IMR-90 (cell line): ENCODE measurements at regions not wholly inside any gene's neighbourhood (a gene's known extent, or its start where the extent isn't known, plus 50 kb on each side); places are given as distances from the start of the nearest gene placed in this dataset.

ENCODE experiments used
- ATAC-seq: fragments of 200-7000 bp; cut with Tn5 transposase; 2 replicates; pipeline ENCODE4 v1.9.1; 2020; ENCODE audit warnings: low read depth, mild to moderate bottlenecking, moderate library complexity
- BruUV-seq: library from RNA; stranded (reverse); fragments of 400-500 nt; replicated peaks from 2 replicates; lab custom pipeline; 2021; lab: Mats Ljungman, UMichigan
- CTCF ChIA-PET: fragments of 300-600 bp; formaldehyde crosslinking; extraction: SDS; loops from one replicate; lab custom pipeline; 2021; ENCODE audit warnings: antibody characterized with exemption; lab: Yijun Ruan, JAX
- POLR2A ChIA-PET: fragments of 300-600 bp; sonication (Branson Sonifier 250); formaldehyde crosslinking; loops from one replicate; lab custom pipeline; 2022; ENCODE audit warnings: antibody characterized with exemption; ENCODE audit not compliant: unreplicated experiment; lab: Charles Lee
- DNase-seq: peaks from one replicate; pipeline ENCODE4 v3.0.0; 2013
- H2AFZ ChIP-seq: replicated peaks from 2 replicates; pipeline ENCODE3; 2013; ENCODE audit warnings: low read length, mild to moderate bottlenecking; ENCODE audit not compliant: poor library complexity
- H2AK5ac ChIP-seq: 2 replicates; pipeline ENCODE4 v1.6.1; 2013; ENCODE audit warnings: low read depth, low read length, inconsistent platforms
- H2AK9ac ChIP-seq: replicated peaks from 2 replicates; pipeline ENCODE3; 2013; ENCODE audit warnings: mild to moderate bottlenecking, low read depth, low read length, moderate library complexity; ENCODE audit not compliant: poor library complexity
- H2BK120ac ChIP-seq: 2 replicates; pipeline ENCODE4 v1.6.1; 2013; ENCODE audit warnings: low read depth, low read length, inconsistent platforms
- H2BK15ac ChIP-seq: 3 replicates; pipeline ENCODE4 v1.6.1; 2013; ENCODE audit warnings: low read depth, low read length, inconsistent platforms
- H2BK20ac ChIP-seq: 2 replicates; pipeline ENCODE4 v1.6.1; 2013; ENCODE audit warnings: low read depth, mild to moderate bottlenecking, inconsistent platforms, low read length, moderate library complexity
- H2BK5ac ChIP-seq: 2 replicates; pipeline ENCODE4 v1.6.1; 2013; ENCODE audit warnings: mild to moderate bottlenecking, low read depth, low read length, inconsistent platforms; ENCODE audit not compliant: poor library complexity, severe bottlenecking
- H3K14ac ChIP-seq: replicated peaks from 2 replicates; pipeline ENCODE4 v1.6.1; 2013; ENCODE audit warnings: low read depth, low read length, inconsistent platforms
- H3K18ac ChIP-seq: 2 replicates; pipeline ENCODE4 v1.6.1; 2013; ENCODE audit warnings: low read depth, low read length, control low read depth
- H3K23ac ChIP-seq: 2 replicates; pipeline ENCODE4 v1.6.1; 2013; ENCODE audit warnings: low read depth, low read length, inconsistent platforms
- H3K27ac ChIP-seq: 2 replicates; pipeline ENCODE4 v1.5.1; 2013; ENCODE audit warnings: mild to moderate bottlenecking, control low read depth, low read length; ENCODE audit not compliant: insufficient read depth
- H3K27me3 ChIP-seq: 2 replicates; pipeline ENCODE4 v1.6.1; 2013; ENCODE audit warnings: low read length; ENCODE audit not compliant: control insufficient read depth, insufficient read depth
- H3K36me3 ChIP-seq: 2 replicates; pipeline ENCODE4 v1.6.1; 2013; ENCODE audit warnings: low read length, mixed read lengths; ENCODE audit not compliant: control insufficient read depth, insufficient read depth
- H3K4ac ChIP-seq: 2 replicates; pipeline ENCODE4 v1.6.1; 2013; ENCODE audit warnings: low read depth, low read length, inconsistent platforms
- H3K4me1 ChIP-seq: 2 replicates; pipeline ENCODE4 v1.6.1; 2013; ENCODE audit warnings: low read length, mixed read lengths; ENCODE audit not compliant: control insufficient read depth, insufficient read depth
- H3K4me2 ChIP-seq: 2 replicates; pipeline ENCODE4 v1.6.1; 2013; ENCODE audit warnings: low read depth, mild to moderate bottlenecking, control low read depth, low read length, moderate library complexity
- H3K4me3 ChIP-seq: 2 replicates; pipeline ENCODE4 v1.5.1; 2013; ENCODE audit warnings: low read depth, mild to moderate bottlenecking, control low read depth, low read length, moderate library complexity; ENCODE audit not compliant: insufficient read depth
- H3K56ac ChIP-seq: 2 replicates; pipeline ENCODE4 v1.6.1; 2013; ENCODE audit warnings: low read length, inconsistent platforms; ENCODE audit not compliant: insufficient read depth; ENCODE audit errors: extremely low read depth
- H3K79me1 ChIP-seq, 2 experiments: 2 replicates each; pipeline ENCODE4 v1.6.1; 2013; ENCODE audit warnings: low read length in 2 of 2, inconsistent platforms in 1 of 2, low read depth in 1 of 2
- H3K9ac ChIP-seq: 2 replicates; pipeline ENCODE4 v1.6.1; 2013; ENCODE audit warnings: low read depth, low read length, control low read depth
- H3K9me1 ChIP-seq: 2 replicates; pipeline ENCODE4 v1.6.1; 2013; ENCODE audit warnings: low read length, inconsistent platforms; ENCODE audit not compliant: insufficient read depth
- H3K9me3 ChIP-seq: 2 replicates; pipeline ENCODE4 v1.6.1; 2013; ENCODE audit warnings: low read length; ENCODE audit not compliant: control insufficient read depth, insufficient read depth
- H4K20me1 ChIP-seq: 2 replicates; pipeline ENCODE4 v1.6.1; 2013; ENCODE audit warnings: low read length, inconsistent platforms; ENCODE audit not compliant: insufficient read depth
- H4K5ac ChIP-seq: 2 replicates; pipeline ENCODE4 v1.6.1; 2013; ENCODE audit warnings: mild to moderate bottlenecking, low read depth, low read length, control low read depth
- H4K8ac ChIP-seq, 2 experiments: 2 replicates each; pipeline ENCODE4 v1.6.1; 2013; ENCODE audit warnings: low read depth in 2 of 2, low read length in 2 of 2, control low read depth in 1 of 2, inconsistent platforms in 1 of 2
- H4K91ac ChIP-seq: 2 replicates; pipeline ENCODE4 v1.6.1; 2013; ENCODE audit warnings: low read depth, low read length, inconsistent platforms; ENCODE audit not compliant: insufficient read depth
- BHLHE40 ChIP-seq: fragments of 150-350 bp; IDR thresholded peaks from 2 replicates; pipeline ENCODE4 v1.6.1; 2016; ENCODE audit warnings: mild to moderate bottlenecking, low read depth, low read length
- CEBPB ChIP-seq: IDR thresholded peaks from 2 replicates; pipeline ENCODE4 v1.6.1; 2012; ENCODE audit warnings: low read depth, low read length, improper control_type of control experiment
- CHD1 ChIP-seq: IDR thresholded peaks from 2 replicates; pipeline ENCODE4 v1.6.1; 2012; ENCODE audit warnings: low read depth, low read length, improper control_type of control experiment
- FOS ChIP-seq: fragments of 150-350 bp; IDR thresholded peaks from 2 replicates; pipeline ENCODE4 v1.6.1; 2016; ENCODE audit warnings: low read depth, low read length
- NFE2L2 ChIP-seq: fragments of 150-350 bp; IDR thresholded peaks from 2 replicates; pipeline ENCODE4 v1.6.1; 2016; ENCODE audit warnings: low read depth, mild to moderate bottlenecking, low read length
- POLR2A ChIP-seq: IDR thresholded peaks from 2 replicates; pipeline ENCODE4 v1.6.1; 2012; ENCODE audit warnings: mild to moderate bottlenecking, low read depth, low read length
- RCOR1 ChIP-seq: IDR thresholded peaks from 2 replicates; pipeline ENCODE4 v1.6.1; 2012; ENCODE audit warnings: mild to moderate bottlenecking, low read length, improper control_type of control experiment; ENCODE audit not compliant: insufficient replicate concordance
- RFX5 ChIP-seq: IDR thresholded peaks from 2 replicates; pipeline ENCODE4 v1.8.0; 2012; ENCODE audit warnings: low read depth, mild to moderate bottlenecking, low read length, moderate library complexity
- SMC3 ChIP-seq: fragments of 150-350 bp; IDR thresholded peaks from 2 replicates; pipeline ENCODE4 v1.6.1; 2016; ENCODE audit warnings: low read depth, mild to moderate bottlenecking, antibody characterized with exemption, low read length, moderate library complexity
- WGBS, 2 experiments: methylation state at CpG; one replicate each; pipeline versions ENCODE4 v1.1.5 to v1.1.7; 2013; ENCODE audit warnings: missing lambda C conversion rate in 2 of 2; ENCODE audit not compliant: insufficient read length in 1 of 2; ENCODE audit errors: extremely low coverage in 2 of 2; 5-methylcytosine and 5-hydroxymethylcytosine counted together
- dilution Hi-C: fragments of 300-500 bp; cut with HindIII; formaldehyde crosslinking; loops from one replicate; pipeline ENCODE4 v1.14.3; 2018; ENCODE audit warnings: low sequenced_read_pairs; ENCODE audit not compliant: unreplicated experiment
- in situ Hi-C: fragments of 300-500 bp; cut with MboI; formaldehyde crosslinking; loops from 3 replicates; pipeline ENCODE4 v1.14.3; 2019; ENCODE audit warnings: low sequenced_read_pairs, inconsistent platforms, mixed read lengths
- intact Hi-C: fragments of 100-400 bp; cut with micrococcal nuclease; formaldehyde crosslinking; loops from 2 replicates; pipeline ENCODE4 v1.10.0; 2022
- TF ChIP-seq, protein P1 (sequence below): fragments of 150-350 bp; IDR thresholded peaks from 2 replicates; pipeline ENCODE4 v1.6.1; 2017; ENCODE audit warnings: mild to moderate bottlenecking, antibody characterized with exemption, low read length, low read depth
- TF ChIP-seq, protein P2 (sequence below): fragments of 150-350 bp; IDR thresholded peaks from 2 replicates; pipeline ENCODE4 v1.6.1; 2016; ENCODE audit warnings: low read depth, mild to moderate bottlenecking, low read length, moderate library complexity, borderline replicate concordance
- TF ChIP-seq, protein P3 (sequence below): conservative IDR thresholded peaks from 2 replicates; pipeline ENCODE4 v1.5.1; 2012; ENCODE audit warnings: mild to moderate bottlenecking, low read depth, low read length, improper control_type of control experiment

DNA sequence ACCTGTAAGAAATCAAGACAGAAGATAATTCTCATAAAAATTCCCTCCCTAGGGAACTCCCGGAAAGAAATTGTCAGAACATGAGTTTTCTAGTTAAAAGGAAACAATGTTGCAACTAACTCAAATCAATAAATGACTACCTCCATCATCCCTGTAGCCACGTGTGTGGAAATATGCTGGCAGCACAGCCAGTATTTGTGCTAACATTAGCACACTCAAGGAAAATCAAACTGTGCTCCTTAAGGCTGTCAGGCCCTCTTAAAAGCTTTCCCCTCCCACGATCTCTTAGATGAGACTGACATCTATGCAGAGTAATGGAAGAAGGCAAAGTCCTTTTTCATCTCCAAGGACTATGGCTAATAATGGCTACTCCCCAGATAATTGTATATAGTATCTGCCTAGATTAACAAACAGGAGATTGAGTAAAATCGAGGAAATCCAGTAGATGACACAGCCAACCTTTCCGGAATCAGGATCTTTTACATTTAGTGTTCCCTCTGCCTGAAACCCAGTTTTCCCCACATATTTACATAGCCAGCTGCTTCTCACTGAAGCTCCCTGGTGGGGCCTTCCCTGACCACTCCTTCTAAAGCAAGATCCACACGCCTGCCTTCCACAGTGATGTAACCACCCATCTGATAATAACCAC lies 50.9 kb upstream of the NR5A2 start:
- no peak overlapping the region for H3K4ac ChIP-seq
- H4K20me1 ChIP-seq, result no peaks in the 10 kb centered on the region
- BruUV-seq, result no TSS peak
- H2BK20ac ChIP-seq, result no peak overlapping the region
- 56% methylated on average over 1 of the region's 6 CpGs; no CpG with 5 or more reads in 1 of the 2 experiments for WGBS, 2 experiments
- peaks cover 4% of the 10 kb centered on the region; the same call in 1 of the 2 replicates for H3K4me1 ChIP-seq
- no peak overlapping the region for H2AK5ac ChIP-seq
- no peak overlapping the region for H3K56ac ChIP-seq
- no peak overlapping the region for H3K23ac ChIP-seq
- H2AFZ ChIP-seq, result no peak overlapping the region
- H2AK9ac ChIP-seq, result no peak overlapping the region
- in situ Hi-C loops, result no loop called here
- DNase-seq, result no peak
- no peak overlapping the region for H2BK5ac ChIP-seq
- TF ChIP-seq RFX5 (no peak), FOS (no peak), RCOR1 (no peak), CHD1 (no peak), BHLHE40 (no peak), NFE2L2 (no peak), SMC3 (no peak), POLR2A (no peak), CEBPB (no peak)
- TF ChIP-seq, protein P1, sequence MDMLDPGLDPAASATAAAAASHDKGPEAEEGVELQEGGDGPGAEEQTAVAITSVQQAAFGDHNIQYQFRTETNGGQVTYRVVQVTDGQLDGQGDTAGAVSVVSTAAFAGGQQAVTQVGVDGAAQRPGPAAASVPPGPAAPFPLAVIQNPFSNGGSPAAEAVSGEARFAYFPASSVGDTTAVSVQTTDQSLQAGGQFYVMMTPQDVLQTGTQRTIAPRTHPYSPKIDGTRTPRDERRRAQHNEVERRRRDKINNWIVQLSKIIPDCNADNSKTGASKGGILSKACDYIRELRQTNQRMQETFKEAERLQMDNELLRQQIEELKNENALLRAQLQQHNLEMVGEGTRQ, result no peak
- TF ChIP-seq, protein P2, sequence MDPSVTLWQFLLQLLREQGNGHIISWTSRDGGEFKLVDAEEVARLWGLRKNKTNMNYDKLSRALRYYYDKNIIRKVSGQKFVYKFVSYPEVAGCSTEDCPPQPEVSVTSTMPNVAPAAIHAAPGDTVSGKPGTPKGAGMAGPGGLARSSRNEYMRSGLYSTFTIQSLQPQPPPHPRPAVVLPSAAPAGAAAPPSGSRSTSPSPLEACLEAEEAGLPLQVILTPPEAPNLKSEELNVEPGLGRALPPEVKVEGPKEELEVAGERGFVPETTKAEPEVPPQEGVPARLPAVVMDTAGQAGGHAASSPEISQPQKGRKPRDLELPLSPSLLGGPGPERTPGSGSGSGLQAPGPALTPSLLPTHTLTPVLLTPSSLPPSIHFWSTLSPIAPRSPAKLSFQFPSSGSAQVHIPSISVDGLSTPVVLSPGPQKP, result no peak
- TF ChIP-seq, protein P3, sequence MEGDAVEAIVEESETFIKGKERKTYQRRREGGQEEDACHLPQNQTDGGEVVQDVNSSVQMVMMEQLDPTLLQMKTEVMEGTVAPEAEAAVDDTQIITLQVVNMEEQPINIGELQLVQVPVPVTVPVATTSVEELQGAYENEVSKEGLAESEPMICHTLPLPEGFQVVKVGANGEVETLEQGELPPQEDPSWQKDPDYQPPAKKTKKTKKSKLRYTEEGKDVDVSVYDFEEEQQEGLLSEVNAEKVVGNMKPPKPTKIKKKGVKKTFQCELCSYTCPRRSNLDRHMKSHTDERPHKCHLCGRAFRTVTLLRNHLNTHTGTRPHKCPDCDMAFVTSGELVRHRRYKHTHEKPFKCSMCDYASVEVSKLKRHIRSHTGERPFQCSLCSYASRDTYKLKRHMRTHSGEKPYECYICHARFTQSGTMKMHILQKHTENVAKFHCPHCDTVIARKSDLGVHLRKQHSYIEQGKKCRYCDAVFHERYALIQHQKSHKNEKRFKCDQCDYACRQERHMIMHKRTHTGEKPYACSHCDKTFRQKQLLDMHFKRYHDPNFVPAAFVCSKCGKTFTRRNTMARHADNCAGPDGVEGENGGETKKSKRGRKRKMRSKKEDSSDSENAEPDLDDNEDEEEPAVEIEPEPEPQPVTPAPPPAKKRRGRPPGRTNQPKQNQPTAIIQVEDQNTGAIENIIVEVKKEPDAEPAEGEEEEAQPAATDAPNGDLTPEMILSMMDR, result no peak
- H3K36me3 ChIP-seq, result no peaks in the 10 kb centered on the region
- intact Hi-C loops, result no loop called here
- H3K79me1 ChIP-seq, result no peaks in the 10 kb centered on the region
- H3K27me3 ChIP-seq, result peaks cover 10% of the 10 kb centered on the region
- no peak overlapping the region for H4K5ac ChIP-seq
- no peaks in the 10 kb centered on the region for H3K9me1 ChIP-seq
- ChIA-PET POLR2A (no interaction called here), CTCF (no interaction called here)
- H3K9ac ChIP-seq, result no peak overlapping the region
- no peak overlapping the region for H3K4me3 ChIP-seq
- H2BK120ac ChIP-seq, result no peak overlapping the region
- H3K27ac ChIP-seq, result no peak overlapping the region
- H3K4me2 ChIP-seq, result no peak overlapping the region
- H3K18ac ChIP-seq, result no peak overlapping the region
- H4K91ac ChIP-seq, result no peak overlapping the region
- no peak overlapping the region for H2BK15ac ChIP-seq
- dilution Hi-C loops, result no loop called here
- ATAC-seq, result no peak
- no peaks in the 10 kb centered on the region for H3K9me3 ChIP-seq
- no peak overlapping the region for H3K14ac ChIP-seq
- H4K8ac ChIP-seq, result no peak overlapping the region
